ENCODE measurements at regions not wholly inside any gene's neighbourhood (a gene's known extent, or its start where the extent isn't known, plus 50 kb on each side); places are given as distances from the start of the nearest gene placed in this dataset.

DNA sequence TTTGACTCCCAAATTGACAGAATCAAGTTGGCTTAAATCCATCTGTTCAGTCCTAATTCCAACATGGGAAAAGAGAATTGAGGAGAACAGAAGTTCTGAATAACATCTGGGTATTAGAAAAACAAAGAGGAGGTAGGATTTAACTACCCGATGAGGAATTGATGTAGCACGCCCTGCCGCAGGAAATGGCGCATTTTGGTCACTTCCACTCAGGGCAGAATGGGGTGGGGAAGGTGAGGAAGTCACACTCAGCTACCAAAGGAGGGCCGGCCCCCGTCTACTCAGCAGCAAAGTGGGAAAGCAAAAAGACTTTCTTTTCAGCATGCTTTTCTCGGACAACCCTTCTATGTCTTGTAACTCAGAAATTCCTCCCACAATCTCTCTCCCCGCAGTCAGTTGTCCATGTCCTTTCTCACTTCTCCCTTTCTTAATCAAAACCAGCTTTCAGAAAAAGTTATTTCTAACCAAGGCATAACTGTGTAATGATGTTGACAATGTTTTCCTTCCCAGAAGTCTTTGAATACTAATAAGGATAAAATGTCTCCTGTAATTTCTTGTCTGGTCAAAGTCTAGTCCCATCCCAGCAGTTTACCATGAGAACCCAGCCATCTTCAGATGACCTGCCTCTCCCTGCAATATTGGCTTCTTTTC, 60.5 kb upstream of the SIPA1L2 start (continued):
- TF ChIP-seq, protein P1, sequence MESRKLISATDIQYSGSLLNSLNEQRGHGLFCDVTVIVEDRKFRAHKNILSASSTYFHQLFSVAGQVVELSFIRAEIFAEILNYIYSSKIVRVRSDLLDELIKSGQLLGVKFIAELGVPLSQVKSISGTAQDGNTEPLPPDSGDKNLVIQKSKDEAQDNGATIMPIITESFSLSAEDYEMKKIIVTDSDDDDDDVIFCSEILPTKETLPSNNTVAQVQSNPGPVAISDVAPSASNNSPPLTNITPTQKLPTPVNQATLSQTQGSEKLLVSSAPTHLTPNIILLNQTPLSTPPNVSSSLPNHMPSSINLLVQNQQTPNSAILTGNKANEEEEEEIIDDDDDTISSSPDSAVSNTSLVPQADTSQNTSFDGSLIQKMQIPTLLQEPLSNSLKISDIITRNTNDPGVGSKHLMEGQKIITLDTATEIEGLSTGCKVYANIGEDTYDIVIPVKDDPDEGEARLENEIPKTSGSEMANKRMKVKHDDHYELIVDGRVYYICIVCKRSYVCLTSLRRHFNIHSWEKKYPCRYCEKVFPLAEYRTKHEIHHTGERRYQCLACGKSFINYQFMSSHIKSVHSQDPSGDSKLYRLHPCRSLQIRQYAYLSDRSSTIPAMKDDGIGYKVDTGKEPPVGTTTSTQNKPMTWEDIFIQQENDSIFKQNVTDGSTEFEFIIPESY (IDR thresholded peaks at IDR 0.05; ENCODE audit: extremely low read depth, insufficient replicate concordance, low read length): no peak
- TF ChIP-seq ELF1 (IDR thresholded peaks at IDR 0.05; ENCODE audit: borderline replicate concordance, low read depth): no peak

GRCh38 chr1:232694475-232694874, 64.5 kb upstream of the SIPA1L2 start:
- H3K27ac ChIP-seq (ENCODE audit: low read depth, low read length): no peak overlapping the region
- no peak overlapping the region for H3K9ac ChIP-seq (ENCODE audit: low read length)
- H4K20me1 ChIP-seq (ENCODE audit: insufficient read depth): no peaks in the 10 kb centered on the region
- DNase-seq (ENCODE audit: low read depth, low spot score): no peak
- RAD21 ChIA-PET (ENCODE audit: low non-redundant PET in 1 of 2, low total read pairs in 2 of 2, uncharacterized antibody in 2 of 2, unreplicated experiment in 2 of 2): no interaction called here
- no peak overlapping the region for H3K4me2 ChIP-seq (ENCODE audit: low read length)
- no peaks in the 10 kb centered on the region for H3K4me1 ChIP-seq (ENCODE audit: control insufficient read depth in 1 of 2, insufficient read depth in 2 of 2, low read length in 2 of 2)
- no peak overlapping the region for H2AFZ ChIP-seq (ENCODE audit: low read depth, low read length, poor library complexity, severe bottlenecking)
- no peaks in the 10 kb centered on the region for H3K9me2 ChIP-seq (ENCODE audit: insufficient read depth)
- no peak overlapping the region for H3K4me3 ChIP-seq (replicated peaks in 1 of 2; ENCODE audit: low read depth in 1 of 2, low read length in 2 of 2)
- no peak for TF ChIP-seq EGR1 (IDR thresholded peaks at IDR 0.05; ENCODE audit: low read depth)
- TF ChIP-seq SP1 (IDR thresholded peaks at IDR 0.05; ENCODE audit: low read depth): no peak
- TF ChIP-seq MAX (IDR thresholded peaks at IDR 0.05): no peak
- no peak for TF ChIP-seq ZFX (IDR thresholded peaks at IDR 0.05)
- TF ChIP-seq SIN3A (IDR thresholded peaks at IDR 0.05; ENCODE audit: low read depth): no peak
- TF ChIP-seq, protein P2, sequence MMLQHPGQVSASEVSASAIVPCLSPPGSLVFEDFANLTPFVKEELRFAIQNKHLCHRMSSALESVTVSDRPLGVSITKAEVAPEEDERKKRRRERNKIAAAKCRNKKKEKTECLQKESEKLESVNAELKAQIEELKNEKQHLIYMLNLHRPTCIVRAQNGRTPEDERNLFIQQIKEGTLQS (IDR thresholded peaks at IDR 0.05): no peak
- TF ChIP-seq POLR2A (IDR thresholded peaks at IDR 0.05; ENCODE audit: borderline replicate concordance, extremely low read depth, insufficient read depth, insufficient read length): no peak
- TF ChIP-seq TCF7L2 (IDR thresholded peaks at IDR 0.05; ENCODE audit: borderline replicate concordance, extremely low read depth, insufficient read depth, insufficient read length): no peak
- TF ChIP-seq ELF1 (IDR thresholded peaks at IDR 0.05; ENCODE audit: borderline replicate concordance, low read depth): no peak
- no peak for TF ChIP-seq EZH2 (IDR thresholded peaks at IDR 0.05)
- TF ChIP-seq CTCF (IDR thresholded peaks at IDR 0.05 in 2 of 3, conservative IDR thresholded peaks at IDR 0.05 in 1 of 3; ENCODE audit: borderline replicate concordance in 1 of 3, insufficient read depth in 1 of 3, low read depth in 2 of 3, low read length in 2 of 3): no peak
- TF ChIP-seq, protein P3, sequence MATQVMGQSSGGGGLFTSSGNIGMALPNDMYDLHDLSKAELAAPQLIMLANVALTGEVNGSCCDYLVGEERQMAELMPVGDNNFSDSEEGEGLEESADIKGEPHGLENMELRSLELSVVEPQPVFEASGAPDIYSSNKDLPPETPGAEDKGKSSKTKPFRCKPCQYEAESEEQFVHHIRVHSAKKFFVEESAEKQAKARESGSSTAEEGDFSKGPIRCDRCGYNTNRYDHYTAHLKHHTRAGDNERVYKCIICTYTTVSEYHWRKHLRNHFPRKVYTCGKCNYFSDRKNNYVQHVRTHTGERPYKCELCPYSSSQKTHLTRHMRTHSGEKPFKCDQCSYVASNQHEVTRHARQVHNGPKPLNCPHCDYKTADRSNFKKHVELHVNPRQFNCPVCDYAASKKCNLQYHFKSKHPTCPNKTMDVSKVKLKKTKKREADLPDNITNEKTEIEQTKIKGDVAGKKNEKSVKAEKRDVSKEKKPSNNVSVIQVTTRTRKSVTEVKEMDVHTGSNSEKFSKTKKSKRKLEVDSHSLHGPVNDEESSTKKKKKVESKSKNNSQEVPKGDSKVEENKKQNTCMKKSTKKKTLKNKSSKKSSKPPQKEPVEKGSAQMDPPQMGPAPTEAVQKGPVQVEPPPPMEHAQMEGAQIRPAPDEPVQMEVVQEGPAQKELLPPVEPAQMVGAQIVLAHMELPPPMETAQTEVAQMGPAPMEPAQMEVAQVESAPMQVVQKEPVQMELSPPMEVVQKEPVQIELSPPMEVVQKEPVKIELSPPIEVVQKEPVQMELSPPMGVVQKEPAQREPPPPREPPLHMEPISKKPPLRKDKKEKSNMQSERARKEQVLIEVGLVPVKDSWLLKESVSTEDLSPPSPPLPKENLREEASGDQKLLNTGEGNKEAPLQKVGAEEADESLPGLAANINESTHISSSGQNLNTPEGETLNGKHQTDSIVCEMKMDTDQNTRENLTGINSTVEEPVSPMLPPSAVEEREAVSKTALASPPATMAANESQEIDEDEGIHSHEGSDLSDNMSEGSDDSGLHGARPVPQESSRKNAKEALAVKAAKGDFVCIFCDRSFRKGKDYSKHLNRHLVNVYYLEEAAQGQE (IDR thresholded peaks at IDR 0.05; ENCODE audit: low read depth): no peak
- TF ChIP-seq SRF (IDR thresholded peaks at IDR 0.05; ENCODE audit: low read depth): no peak
- no peak for TF ChIP-seq RAD21 (IDR thresholded peaks at IDR 0.05; ENCODE audit: low read depth)
- TF ChIP-seq FOSL1 (IDR thresholded peaks at IDR 0.05; ENCODE audit: low read depth): no peak
- no peak for ATAC-seq
- no TSS peak for BruUV-seq (replicated peaks)
- no peaks in the 10 kb centered on the region for H3K9me3 ChIP-seq (ENCODE audit: control insufficient read depth in 1 of 2, insufficient read depth in 1 of 2, low read depth in 1 of 2, low read length in 2 of 2)
- CTCF ChIA-PET: no interaction called here
- intact Hi-C loops (cut with micrococcal nuclease): no loop called here
- no peaks in the 10 kb centered on the region for H3K79me2 ChIP-seq (ENCODE audit: insufficient read depth, low read length)
- POLR2A ChIA-PET: no interaction called here
- H3K27me3 ChIP-seq (ENCODE audit: insufficient read depth, low read length): peaks cover 12% of the 10 kb centered on the region; the same call in 1 of the 2 replicates
- no peaks in the 10 kb centered on the region for H3K36me3 ChIP-seq (ENCODE audit: control insufficient read depth in 1 of 2, insufficient read depth in 2 of 2, low read length in 2 of 2)
